GM12892 (cell line): ENCODE measurements at regions not wholly inside any gene's neighbourhood (a gene's known extent, or its start where the extent isn't known, plus 50 kb on each side); places are given as distances from the start of the nearest gene placed in this dataset.

Source experiments
- POLR2A ChIP-seq: IDR thresholded peaks from 2 replicates; pipeline ENCODE4 v1.6.1; 2011; ENCODE audit warnings: low read depth, low read length, control low read depth
- POLR2AphosphoS5 ChIP-seq: IDR thresholded peaks from 2 replicates; pipeline ENCODE4 v1.6.1; 2011; ENCODE audit warnings: low read depth, low read length, control low read depth

DNA sequence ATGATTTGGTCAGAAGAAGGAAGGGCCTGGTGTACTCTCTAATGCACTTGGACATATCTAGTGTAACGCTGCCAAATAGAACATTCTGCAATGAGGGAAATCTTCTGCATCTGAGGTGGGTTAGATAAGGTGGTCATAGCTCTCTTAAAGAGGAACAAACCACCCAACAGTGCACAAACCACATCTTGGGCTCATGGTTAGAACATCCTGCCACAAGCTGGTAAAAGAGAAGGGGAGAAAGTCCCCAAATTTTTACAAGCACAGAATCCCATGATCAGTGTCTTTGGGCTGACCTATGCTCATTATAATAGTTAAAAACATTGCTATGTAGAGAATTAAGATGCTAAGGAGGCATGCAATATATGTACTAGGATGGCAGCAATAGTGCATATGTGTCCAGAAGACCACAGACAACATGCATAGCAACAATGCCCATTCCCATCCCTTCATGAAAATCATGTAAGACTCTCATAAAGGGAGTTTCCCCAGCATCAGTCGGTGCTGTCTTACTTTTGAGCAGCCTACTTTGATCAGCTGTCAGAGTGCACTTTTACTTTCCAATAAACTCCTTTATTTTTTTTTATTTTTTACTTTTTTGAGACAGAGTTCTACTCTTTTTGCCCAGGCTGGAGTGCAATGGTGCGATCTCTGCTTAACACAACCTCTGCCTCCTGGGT lies 99.7 kb upstream of the SLC7A11 start:
- no peak for TF ChIP-seq POLR2A
- TF ChIP-seq POLR2AphosphoS5: no peak
